ENCODE measurements at regions not wholly inside any gene's neighbourhood (a gene's known extent, or its start where the extent isn't known, plus 50 kb on each side); places are given as distances from the start of the nearest gene placed in this dataset.

DNA sequence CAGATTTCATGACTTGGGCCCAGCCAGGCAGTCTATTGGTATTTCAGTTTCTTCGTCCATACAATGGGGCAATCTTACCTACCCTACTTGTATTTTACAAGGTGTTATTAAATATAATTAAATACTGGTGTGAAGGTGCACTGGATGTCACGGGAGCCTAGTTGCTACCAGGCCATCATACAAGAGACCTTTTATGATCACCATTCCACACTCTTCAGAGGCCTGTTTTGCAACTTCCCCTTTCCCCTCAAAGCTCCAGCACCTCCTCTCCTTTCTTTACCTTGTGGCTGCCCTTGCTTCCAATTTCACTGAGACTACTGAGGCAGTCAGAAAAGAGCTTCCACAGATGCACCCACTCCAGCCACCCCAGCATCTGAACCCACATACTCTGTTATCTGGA, 93.8 kb upstream of the HELT start:
- TF ChIP-seq, protein P1, sequence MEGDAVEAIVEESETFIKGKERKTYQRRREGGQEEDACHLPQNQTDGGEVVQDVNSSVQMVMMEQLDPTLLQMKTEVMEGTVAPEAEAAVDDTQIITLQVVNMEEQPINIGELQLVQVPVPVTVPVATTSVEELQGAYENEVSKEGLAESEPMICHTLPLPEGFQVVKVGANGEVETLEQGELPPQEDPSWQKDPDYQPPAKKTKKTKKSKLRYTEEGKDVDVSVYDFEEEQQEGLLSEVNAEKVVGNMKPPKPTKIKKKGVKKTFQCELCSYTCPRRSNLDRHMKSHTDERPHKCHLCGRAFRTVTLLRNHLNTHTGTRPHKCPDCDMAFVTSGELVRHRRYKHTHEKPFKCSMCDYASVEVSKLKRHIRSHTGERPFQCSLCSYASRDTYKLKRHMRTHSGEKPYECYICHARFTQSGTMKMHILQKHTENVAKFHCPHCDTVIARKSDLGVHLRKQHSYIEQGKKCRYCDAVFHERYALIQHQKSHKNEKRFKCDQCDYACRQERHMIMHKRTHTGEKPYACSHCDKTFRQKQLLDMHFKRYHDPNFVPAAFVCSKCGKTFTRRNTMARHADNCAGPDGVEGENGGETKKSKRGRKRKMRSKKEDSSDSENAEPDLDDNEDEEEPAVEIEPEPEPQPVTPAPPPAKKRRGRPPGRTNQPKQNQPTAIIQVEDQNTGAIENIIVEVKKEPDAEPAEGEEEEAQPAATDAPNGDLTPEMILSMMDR (IDR thresholded peaks at IDR 0.05) = no peak
- TF ChIP-seq POLR2A (IDR thresholded peaks at IDR 0.05) = no peak
